NOMO-1 treated with dmso at 0.1 percent for 144 hours (cell line): ENCODE measurements at regions not wholly inside any gene's neighbourhood (a gene's known extent, or its start where the extent isn't known, plus 50 kb on each side); places are given as distances from the start of the nearest gene placed in this dataset.
"Not testable (repeated sequence)": the region's sequence is repeated elsewhere in the genome, so short reads cannot be mapped to it uniquely, and the experiment has no call there.

Source experiments
- DNase-seq: peaks from one replicate; lab custom pipeline; 2025; ENCODE audit not compliant: unreplicated experiment; lab: John Stamatoyannopoulos, UW

- DNase-seq: no peak
Observed at GRCh38 chr6:164744301-164744700, 565.1 kb downstream of the C6orf118 start.

- DNase-seq: no peak
Observed at GRCh38 chr6:164741938-164742451, 567.4 kb downstream of the C6orf118 start.

- not testable (repeated sequence) for DNase-seq
Observed at GRCh38 chr6:164736090-164736489, 573.3 kb downstream of the C6orf118 start.

GRCh38 chr6:164731539-164731938, 577.9 kb downstream of the C6orf118 start:
- DNase-seq: no peak

- DNase-seq: no peak
Observed at GRCh38 chr6:164721460-164721859, 587.9 kb downstream of the C6orf118 start.

GRCh38 chr6:164700497-164700896, 608.9 kb downstream of the C6orf118 start:
- DNase-seq: no peak

- no peak for DNase-seq
Observed at GRCh38 chr6:164695896-164696295, 613.5 kb downstream of the C6orf118 start.

GRCh38 chr6:164694386-164694785, 615.0 kb downstream of the C6orf118 start:
- no peak for DNase-seq

- DNase-seq: no peak
Observed at GRCh38 chr6:164693944-164694343, 615.5 kb downstream of the C6orf118 start.

GRCh38 chr6:164692772-164693510, 616.5 kb downstream of the C6orf118 start:
- DNase-seq: no peak

GRCh38 chr6:164690702-164691500, 618.5 kb downstream of the C6orf118 start:
- DNase-seq: no peak

GRCh38 chr6:164690241-164690640, 619.2 kb downstream of the C6orf118 start:
- DNase-seq: no peak

- no peak for DNase-seq
Observed at GRCh38 chr6:164665328-164665727, 644.1 kb downstream of the C6orf118 start.

- DNase-seq: no peak
Observed at GRCh38 chr6:164663634-164664033, 645.8 kb downstream of the C6orf118 start.

- no peak for DNase-seq
Observed at GRCh38 chr6:164661716-164662115, 647.7 kb downstream of the C6orf118 start.

- no peak for DNase-seq
Observed at GRCh38 chr6:164660781-164661180, 648.6 kb downstream of the C6orf118 start.

GRCh38 chr6:164640956-164641355, 668.4 kb downstream of the C6orf118 start:
- DNase-seq: no peak

GRCh38 chr6:164628302-164628931, 681.0 kb downstream of the C6orf118 start:
- peak; percentile 16 for DNase-seq

GRCh38 chr6:164616917-164617524, 692.4 kb downstream of the C6orf118 start:
- no peak for DNase-seq

GRCh38 chr6:164612751-164613150, 696.7 kb downstream of the C6orf118 start:
- DNase-seq: no peak

- DNase-seq: not testable (repeated sequence)
Observed at GRCh38 chr6:164610859-164611258, 698.5 kb downstream of the C6orf118 start.
